Upper lobe of left lung (tissue), 6 donors: ENCODE measurements at regions not wholly inside any gene's neighbourhood (a gene's known extent, or its start where the extent isn't known, plus 50 kb on each side); places are given as distances from the start of the nearest gene placed in this dataset.

Experiments used
- ATAC-seq, 2 donors: fragments of 200-7000 bp; cut with Tn5 transposase; one replicate each; pipeline ENCODE4 v1.9.1; 2022; ENCODE audit warnings: mild to moderate bottlenecking in 2 of 2, moderate library complexity in 2 of 2; ENCODE audit not compliant: low FRiP score in 2 of 2
- DNase-seq, 2 donors: peaks; one replicate each; pipeline ENCODE4 v3.0.0-alpha.2; 2019 to 2020
- H3K27ac ChIP-seq, 4 donors: fragments of 200-600 bp; sonication (generic); one replicate each; pipeline ENCODE4 v1.5.1; 2016 to 2019
- H3K27me3 ChIP-seq, 4 donors: fragments of 200-600 bp; sonication (generic); one replicate each; pipeline ENCODE4 v1.5.1; 2017 to 2019
- H3K36me3 ChIP-seq, 4 donors: fragments of 200-600 bp; sonication (generic); one replicate each; pipeline ENCODE4 v1.5.1; 2016 to 2019
- H3K4me1 ChIP-seq, 4 donors: fragments of 200-600 bp; sonication (generic); one replicate each; pipeline ENCODE4 v1.5.1; 2018 to 2019
- H3K4me3 ChIP-seq, 4 donors: fragments of 200-600 bp; sonication (generic); one replicate each; pipeline ENCODE4 v1.5.1; 2017 to 2019; ENCODE audit warnings: mild to moderate bottlenecking in 2 of 4, moderate library complexity in 1 of 4
- H3K9me3 ChIP-seq, 4 donors: fragments of 200-600 bp; sonication (generic); one replicate each; pipeline ENCODE4 v1.5.1; 2018 to 2019
- EP300 ChIP-seq, 4 donors: sonication (generic); formaldehyde crosslinking; IDR thresholded peaks; one replicate each; pipeline ENCODE4 v1.5.1; 2017; ENCODE audit warnings: antibody characterized with exemption in 4 of 4, control low read depth in 2 of 4
- POLR2A ChIP-seq, 4 donors: fragments of 450-650 bp; IDR thresholded peaks; one replicate each; pipeline ENCODE4 v1.5.1; 2016 to 2017; ENCODE audit warnings: antibody characterized with exemption in 4 of 4, mild to moderate bottlenecking in 2 of 4
- POLR2AphosphoS5 ChIP-seq, 2 donors: sonication (generic); formaldehyde crosslinking; IDR thresholded peaks; one replicate each; pipeline ENCODE4 v1.5.1; 2017; ENCODE audit warnings: antibody characterized with exemption in 2 of 2
- WGBS, 2 donors: methylation state at CpG; one replicate each; pipeline ENCODE4 v1.1.5; 2017 to 2018; 5-methylcytosine and 5-hydroxymethylcytosine counted together
- TF ChIP-seq, protein P1 (sequence below), 6 experiments: fragments of 450-650 bp in 4 of 6; fragments of 200-600 bp in 2 of 6; sonication (generic) in 2 of 6; IDR thresholded peaks; one replicate each; pipeline ENCODE4 v1.5.1; 2016 to 2019; ENCODE audit warnings: antibody characterized with exemption in 6 of 6
- donor health status: DM: no; HTN: no; CAD: no; lungs with moderate emphysema.
- donor health status: DM: no; HTN: yes; CAD: no; lungs with severe emphysema.

DNA sequence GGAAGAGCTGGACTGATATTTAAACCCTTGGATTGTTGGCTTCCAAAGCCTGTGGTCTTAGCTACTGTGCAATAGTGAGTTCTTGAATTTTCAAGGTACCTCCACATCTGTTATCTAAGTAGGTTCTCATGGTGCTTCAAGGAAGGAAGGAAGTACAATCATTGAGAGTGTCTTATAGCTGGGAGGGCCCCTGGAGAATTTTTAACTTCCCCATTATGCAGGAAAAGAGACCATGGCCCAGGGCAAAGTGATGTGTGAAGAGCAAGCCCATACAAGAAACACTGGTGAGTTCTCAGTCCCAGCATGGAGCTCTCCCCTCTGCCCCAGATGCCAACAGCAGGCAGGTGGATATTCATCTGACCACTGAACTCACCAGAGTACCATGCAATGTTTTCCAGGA, 169.0 kb upstream of the IRX6 start:
- TF ChIP-seq POLR2AphosphoS5 (IDR thresholded peaks at IDR 0.05) = no peak
- TF ChIP-seq EP300 (IDR thresholded peaks at IDR 0.05) = no peak
- no peak for TF ChIP-seq POLR2A (IDR thresholded peaks at IDR 0.05)
- TF ChIP-seq, protein P1, sequence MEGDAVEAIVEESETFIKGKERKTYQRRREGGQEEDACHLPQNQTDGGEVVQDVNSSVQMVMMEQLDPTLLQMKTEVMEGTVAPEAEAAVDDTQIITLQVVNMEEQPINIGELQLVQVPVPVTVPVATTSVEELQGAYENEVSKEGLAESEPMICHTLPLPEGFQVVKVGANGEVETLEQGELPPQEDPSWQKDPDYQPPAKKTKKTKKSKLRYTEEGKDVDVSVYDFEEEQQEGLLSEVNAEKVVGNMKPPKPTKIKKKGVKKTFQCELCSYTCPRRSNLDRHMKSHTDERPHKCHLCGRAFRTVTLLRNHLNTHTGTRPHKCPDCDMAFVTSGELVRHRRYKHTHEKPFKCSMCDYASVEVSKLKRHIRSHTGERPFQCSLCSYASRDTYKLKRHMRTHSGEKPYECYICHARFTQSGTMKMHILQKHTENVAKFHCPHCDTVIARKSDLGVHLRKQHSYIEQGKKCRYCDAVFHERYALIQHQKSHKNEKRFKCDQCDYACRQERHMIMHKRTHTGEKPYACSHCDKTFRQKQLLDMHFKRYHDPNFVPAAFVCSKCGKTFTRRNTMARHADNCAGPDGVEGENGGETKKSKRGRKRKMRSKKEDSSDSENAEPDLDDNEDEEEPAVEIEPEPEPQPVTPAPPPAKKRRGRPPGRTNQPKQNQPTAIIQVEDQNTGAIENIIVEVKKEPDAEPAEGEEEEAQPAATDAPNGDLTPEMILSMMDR (IDR thresholded peaks at IDR 0.05) = no peak
- Histone ChIP-seq H3K27ac (no peak overlapping the region), H3K4me1 (peaks cover 0 to 8% (median 0%) of the 10 kb centered on the region in 4 donors), H3K36me3 (no peaks in the 10 kb centered on the region), H3K4me3 (no peak overlapping the region), H3K9me3 (no peaks in the 10 kb centered on the region), H3K27me3 (no peaks in the 10 kb centered on the region)
- ATAC-seq (no peak), DNase-seq (no peak)

DNA sequence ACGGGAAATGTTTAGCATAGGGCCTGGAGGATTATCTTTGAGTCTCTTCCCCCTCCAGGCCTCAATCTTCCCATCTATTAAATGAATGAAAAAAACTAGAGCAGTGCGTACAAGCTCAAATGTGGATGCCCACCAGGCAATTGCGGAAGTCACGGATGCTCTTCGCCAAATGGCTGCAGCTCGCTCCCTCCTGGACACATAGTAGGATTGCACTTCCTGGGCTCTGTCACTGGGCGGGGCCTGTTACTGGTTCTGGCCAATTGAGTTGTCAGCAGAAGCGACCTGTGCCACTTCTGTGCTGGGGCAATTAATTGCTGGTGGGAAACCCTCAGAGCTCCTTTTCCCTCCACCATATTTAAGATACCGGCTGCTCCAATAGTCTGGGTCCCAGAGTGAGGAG, 168.2 kb upstream of the IRX6 start:
- Histone ChIP-seq H3K4me1 (peaks cover 0 to 5% (median 0%) of the 10 kb centered on the region in 4 donors), H3K27me3 (no peaks in the 10 kb centered on the region), H3K36me3 (no peaks in the 10 kb centered on the region), H3K9me3 (no peaks in the 10 kb centered on the region), H3K27ac (no peak overlapping the region), H3K4me3 (no peak overlapping the region)
- TF ChIP-seq POLR2AphosphoS5 (IDR thresholded peaks at IDR 0.05) (no peak), POLR2A (IDR thresholded peaks at IDR 0.05) (no peak), EP300 (IDR thresholded peaks at IDR 0.05) (no peak)
- TF ChIP-seq, protein P1 (IDR thresholded peaks at IDR 0.05) = no peak
- DNase-seq (no peak), ATAC-seq (no peak)
- WGBS, 2 donors = 90 to 92% methylated on average over 9 of the region's 9 CpGs

DNA sequence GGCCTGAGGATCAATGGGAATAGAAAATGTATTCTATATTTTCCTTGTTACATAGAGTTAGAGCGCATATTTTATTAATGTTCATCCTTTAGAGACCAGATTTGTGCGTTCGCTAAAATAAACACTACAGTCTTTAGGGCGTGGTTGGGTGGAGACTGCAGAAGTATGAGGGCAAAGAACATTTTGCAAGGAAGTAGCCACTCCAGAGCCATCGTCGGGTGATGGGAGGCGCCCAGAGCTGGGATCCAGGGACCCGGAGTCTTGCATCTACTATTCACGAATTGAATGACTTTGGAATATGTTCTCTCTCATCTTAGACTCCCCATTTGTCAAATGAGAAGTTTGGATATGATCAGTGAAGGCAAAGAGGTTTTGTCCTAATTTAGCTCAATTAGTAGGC, 154.2 kb upstream of the IRX6 start:
- Histone ChIP-seq H3K4me3 (no peak overlapping the region), H3K36me3 (no peaks in the 10 kb centered on the region), H3K27me3 (no peaks in the 10 kb centered on the region), H3K4me1 (peaks cover 0 to 7% (median 0%) of the 10 kb centered on the region in 4 donors), H3K27ac (no peak overlapping the region), H3K9me3 (no peaks in the 10 kb centered on the region)
- TF ChIP-seq, protein P1 (IDR thresholded peaks at IDR 0.05) = no peak
- no peak for TF ChIP-seq EP300 (IDR thresholded peaks at IDR 0.05)
- TF ChIP-seq POLR2AphosphoS5 (IDR thresholded peaks at IDR 0.05) = no peak
- no peak for TF ChIP-seq POLR2A (IDR thresholded peaks at IDR 0.05)
- peak in 1 of 2 donors; percentile 40 for ATAC-seq
- DNase-seq = peak in 1 of 2 donors; percentile 53
- WGBS, 2 donors = 59 to 82% methylated on average over 9 of the region's 9 CpGs

DNA sequence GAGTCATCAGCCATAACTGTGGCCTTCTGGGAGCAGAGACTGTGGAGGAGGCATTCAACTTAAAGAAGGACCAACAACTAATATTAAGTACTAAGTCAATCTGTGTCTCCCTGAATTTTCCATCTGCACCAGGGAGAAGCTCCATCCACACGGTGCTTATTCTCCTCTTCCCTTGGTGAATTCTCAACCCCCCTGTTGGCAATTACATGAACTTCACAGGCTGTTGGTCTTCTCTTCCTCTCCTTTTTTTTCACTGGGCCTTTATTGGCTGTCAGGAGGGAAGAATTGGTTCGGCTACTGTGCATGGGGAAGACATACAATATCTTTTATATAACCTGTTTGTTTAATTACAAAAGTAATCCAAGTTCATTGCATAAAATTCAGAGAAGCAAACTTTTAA, 152.8 kb upstream of the IRX6 start:
- no peak overlapping the region for H3K27ac ChIP-seq
- H3K4me1 ChIP-seq = peaks cover 0 to 7% (median 0%) of the 10 kb centered on the region in 4 donors
- H3K9me3 ChIP-seq = no peaks in the 10 kb centered on the region
- H3K36me3 ChIP-seq = no peaks in the 10 kb centered on the region
- DNase-seq (no peak), ATAC-seq (no peak)
- TF ChIP-seq, protein P1 (IDR thresholded peaks at IDR 0.05) = no peak
- no peak for TF ChIP-seq POLR2A (IDR thresholded peaks at IDR 0.05)
- no peak for TF ChIP-seq EP300 (IDR thresholded peaks at IDR 0.05)
- TF ChIP-seq POLR2AphosphoS5 (IDR thresholded peaks at IDR 0.05) = no peak
- H3K27me3 ChIP-seq = no peaks in the 10 kb centered on the region
- no peak overlapping the region for H3K4me3 ChIP-seq
- WGBS, 2 donors = 85 to 90% methylated on average over 2 of the region's 2 CpGs

DNA sequence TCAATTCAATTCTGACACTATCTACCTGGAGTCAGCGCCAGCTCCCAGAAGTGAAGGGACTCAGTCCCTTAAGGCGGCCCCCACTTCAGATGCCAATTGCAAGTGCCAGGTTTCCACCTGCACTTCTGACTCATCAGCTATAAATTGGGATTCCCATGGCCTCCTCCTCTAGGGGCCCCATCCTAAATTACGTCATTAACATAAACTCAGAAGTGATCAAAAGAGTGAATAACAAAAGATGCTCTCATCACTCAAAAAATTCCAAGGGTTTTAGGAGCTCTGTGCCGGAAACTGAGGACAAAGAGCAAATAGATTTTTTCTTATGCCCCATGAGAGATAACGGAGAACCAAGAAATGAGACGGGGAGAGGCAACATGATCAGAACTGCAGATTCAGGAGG, 148.6 kb upstream of the IRX6 start:
- peaks cover 0 to 9% (median 2%) of the 10 kb centered on the region in 4 donors for H3K4me1 ChIP-seq
- 83 to 94% methylated on average over 4 to 6 of the region's 6 CpGs for WGBS, 2 donors
- no peaks in the 10 kb centered on the region for H3K27me3 ChIP-seq
- H3K27ac ChIP-seq = no peak overlapping the region
- no peaks in the 10 kb centered on the region for H3K36me3 ChIP-seq
- ATAC-seq = no peak
- no peak overlapping the region for H3K4me3 ChIP-seq
- H3K9me3 ChIP-seq = no peaks in the 10 kb centered on the region
- TF ChIP-seq, protein P1 (IDR thresholded peaks at IDR 0.05) = no peak
- TF ChIP-seq POLR2A (IDR thresholded peaks at IDR 0.05) (no peak), EP300 (IDR thresholded peaks at IDR 0.05) (no peak), POLR2AphosphoS5 (IDR thresholded peaks at IDR 0.05) (no peak)
- DNase-seq = no peak
